ENCODE measurements at regions not wholly inside any gene's neighbourhood (a gene's known extent, or its start where the extent isn't known, plus 50 kb on each side); places are given as distances from the start of the nearest gene placed in this dataset.

GRCh38 chr2:198315791-198316630, 511.6 kb downstream of the PLCL1 start:
- Mint-ChIP-seq H3K36me3 (no peaks in the 10 kb centered on the region), H3K4me3 (no peak overlapping the region), H3K27me3 (ENCODE audit: low read depth) (no peaks in the 10 kb centered on the region), H3K4me1 (peaks cover 45% of the 10 kb centered on the region), H3K27ac (no peak overlapping the region), H3K9me3 (no peaks in the 10 kb centered on the region)
- DNase-seq (ENCODE audit: low spot score) = no peak
- ChIA-PET POLR2A (interaction anchor here (0.7 kb wide), 1 partner anchor 1279 kb away, joined by 4 read pairs; no protein-coding TSS in a partner anchor), CTCF (interaction anchor here (0.6 to 2.1 kb wide), 2 partner anchors 11 to 1155 kb away, joined by 3 to 7 read pairs; no protein-coding TSS in a partner anchor)
- no peak for TF ChIP-seq AR (CRISPR knock-in tag; IDR thresholded peaks at IDR 0.05)
- no peak for TF ChIP-seq SMAD3 (CRISPR knock-in tag; IDR thresholded peaks at IDR 0.05; ENCODE audit: borderline replicate concordance)
- no peak for TF ChIP-seq USF2 (CRISPR knock-in tag; IDR thresholded peaks at IDR 0.05)
- no peak for TF ChIP-seq ZNF121 (CRISPR knock-in tag; IDR thresholded peaks at IDR 0.05)
- no peak for TF ChIP-seq ATF6 (CRISPR knock-in tag; IDR thresholded peaks at IDR 0.05)
- no peak for TF ChIP-seq KAT7 (CRISPR knock-in tag; IDR thresholded peaks at IDR 0.05; ENCODE audit: borderline replicate concordance)
- TF ChIP-seq NR3C1 (CRISPR knock-in tag; conservative IDR thresholded peaks at IDR 0.05; ENCODE audit: low read depth) = no peak
- no peak for TF ChIP-seq ZNF317 (CRISPR knock-in tag; IDR thresholded peaks at IDR 0.05; ENCODE audit: borderline replicate concordance, low read depth)
- TF ChIP-seq MLX (CRISPR knock-in tag; IDR thresholded peaks at IDR 0.05) = no peak
- TF ChIP-seq ZNF425 (CRISPR knock-in tag; conservative IDR thresholded peaks at IDR 0.05) = no peak
- no peak for TF ChIP-seq MAX (CRISPR knock-in tag; IDR thresholded peaks at IDR 0.05)
- TF ChIP-seq PRRX2 (CRISPR knock-in tag; IDR thresholded peaks at IDR 0.05) = no peak
- TF ChIP-seq ZBTB43 (CRISPR knock-in tag; IDR thresholded peaks at IDR 0.05) = no peak
- TF ChIP-seq CBFB (CRISPR knock-in tag; IDR thresholded peaks at IDR 0.05; ENCODE audit: low read depth) = no peak
- no peak for ATAC-seq

Measured in WTC11 (cell line).